ENCODE measurements at regions not wholly inside any gene's neighbourhood (a gene's known extent, or its start where the extent isn't known, plus 50 kb on each side); places are given as distances from the start of the nearest gene placed in this dataset.

GRCh38 chr3:139764936-139765335 is 87.2 kb upstream of the NMNAT3 start:
- CTCF ChIA-PET: no interaction called here

GRCh38 chr3:139764069-139764905 is 86.5 kb upstream of the NMNAT3 start:
- Histone ChIP-seq H3K4me1 (peaks cover 13% of the 10 kb centered on the region), H3K27me3 (replicated peaks; ENCODE audit: control insufficient read depth, insufficient read depth, low read length) (no peaks in the 10 kb centered on the region), H3K9me3 (no peaks in the 10 kb centered on the region), H3K36me3 (ENCODE audit: control insufficient read depth, insufficient read depth, low read length) (no peaks in the 10 kb centered on the region), H3K4me3 (ENCODE audit: low read depth, low read length) (no peak overlapping the region)
- Mint-ChIP-seq H3K4me3 (ENCODE audit: unreplicated experiment) (no peak overlapping the region), H3K27ac (ENCODE audit: unreplicated experiment) (no peak overlapping the region), H3K27me3 (ENCODE audit: insufficient read depth, unreplicated experiment) (no peaks in the 10 kb centered on the region), H3K36me3 (ENCODE audit: insufficient read depth, unreplicated experiment) (no peaks in the 10 kb centered on the region), H3K4me1 (ENCODE audit: low read depth, unreplicated experiment) (no peaks in the 10 kb centered on the region), H3K9me3 (ENCODE audit: unreplicated experiment) (no peaks in the 10 kb centered on the region)
- intact Hi-C loops (cut with micrococcal nuclease; ENCODE audit: unreplicated experiment): no loop called here
- BruUV-seq (replicated peaks): no TSS peak
- no peak for DNase-seq
- ChIA-PET CTCF (no interaction called here), POLR2A (no interaction called here)
- no peak for TF ChIP-seq CTCF (IDR thresholded peaks at IDR 0.05; ENCODE audit: insufficient read depth in 1 of 2, low read depth in 1 of 2, low read length in 1 of 2, severe bottlenecking in 1 of 2, unreplicated experiment in 1 of 2)

More at GRCh38 chr3:139764936-139765335, 87.2 kb upstream of the NMNAT3 start:
- BruUV-seq (replicated peaks): no TSS peak
- H3K4me3 ChIP-seq (ENCODE audit: low read depth, low read length): no peak overlapping the region
- POLR2A ChIA-PET: no interaction called here
- no peak for TF ChIP-seq CTCF (IDR thresholded peaks at IDR 0.05; ENCODE audit: insufficient read depth in 1 of 2, low read depth in 1 of 2, low read length in 1 of 2, severe bottlenecking in 1 of 2, unreplicated experiment in 1 of 2)
- H3K9me3 ChIP-seq: no peaks in the 10 kb centered on the region
- H3K4me1 ChIP-seq: peaks cover 6% of the 10 kb centered on the region
- no peaks in the 10 kb centered on the region for H3K36me3 ChIP-seq (ENCODE audit: control insufficient read depth, insufficient read depth, low read length)
- Mint-ChIP-seq H3K36me3 (ENCODE audit: insufficient read depth, unreplicated experiment) (no peaks in the 10 kb centered on the region), H3K9me3 (ENCODE audit: unreplicated experiment) (no peaks in the 10 kb centered on the region), H3K27ac (ENCODE audit: unreplicated experiment) (no peak overlapping the region), H3K27me3 (ENCODE audit: insufficient read depth, unreplicated experiment) (no peaks in the 10 kb centered on the region), H3K4me1 (ENCODE audit: low read depth, unreplicated experiment) (no peaks in the 10 kb centered on the region), H3K4me3 (ENCODE audit: unreplicated experiment) (no peak overlapping the region)
- no peaks in the 10 kb centered on the region for H3K27me3 ChIP-seq (replicated peaks; ENCODE audit: control insufficient read depth, insufficient read depth, low read length)
- DNase-seq: no peak
- intact Hi-C loops (cut with micrococcal nuclease; ENCODE audit: unreplicated experiment): no loop called here

GRCh38 chr3:139762302-139762701 is 84.5 kb upstream of the NMNAT3 start:
- ChIA-PET CTCF (no interaction called here), POLR2A (no interaction called here)
- H3K4me3 Mint-ChIP-seq (ENCODE audit: unreplicated experiment): no peak overlapping the region
- no TSS peak for BruUV-seq (replicated peaks)
- intact Hi-C loops (cut with micrococcal nuclease; ENCODE audit: unreplicated experiment): no loop called here
- H3K36me3 ChIP-seq (ENCODE audit: control insufficient read depth, insufficient read depth, low read length): no peaks in the 10 kb centered on the region
- peaks cover 5% of the 10 kb centered on the region for H3K36me3 Mint-ChIP-seq (ENCODE audit: insufficient read depth, unreplicated experiment)
- DNase-seq: no peak
- no peak for TF ChIP-seq CTCF (IDR thresholded peaks at IDR 0.05; ENCODE audit: insufficient read depth in 1 of 2, low read depth in 1 of 2, low read length in 1 of 2, severe bottlenecking in 1 of 2, unreplicated experiment in 1 of 2)
- H3K27me3 Mint-ChIP-seq (ENCODE audit: insufficient read depth, unreplicated experiment): no peaks in the 10 kb centered on the region
- H3K4me1 Mint-ChIP-seq (ENCODE audit: low read depth, unreplicated experiment): no peaks in the 10 kb centered on the region
- H3K4me3 ChIP-seq (ENCODE audit: low read depth, low read length): no peak overlapping the region
- H3K4me1 ChIP-seq: peaks cover 25% of the 10 kb centered on the region
- H3K9me3 ChIP-seq: no peaks in the 10 kb centered on the region
- no peaks in the 10 kb centered on the region for H3K9me3 Mint-ChIP-seq (ENCODE audit: unreplicated experiment)
- no peak overlapping the region for H3K27ac Mint-ChIP-seq (ENCODE audit: unreplicated experiment)
- H3K27me3 ChIP-seq (replicated peaks; ENCODE audit: control insufficient read depth, insufficient read depth, low read length): no peaks in the 10 kb centered on the region
